HG03045 (cell line): ENCODE measurements at regions not wholly inside any gene's neighbourhood (a gene's known extent, or its start where the extent isn't known, plus 50 kb on each side); places are given as distances from the start of the nearest gene placed in this dataset.
"Not testable (repeated sequence)": the region's sequence is repeated elsewhere in the genome, so short reads cannot be mapped to it uniquely, and the experiment has no call there.

Experiments used
- ATAC-seq: cut with Tn5 transposase; IDR thresholded peaks from one replicate; pipeline ENCODE4 v1.9.1; 2021; ENCODE audit warnings: mild to moderate bottlenecking, moderate library complexity; ENCODE audit not compliant: unreplicated experiment

- no peak for ATAC-seq
Measured at GRCh38 chr3:20316238-20316637, 130.2 kb upstream of the SGO1 start.

- ATAC-seq, result no peak
Measured at GRCh38 chr3:20310629-20311028, 124.6 kb upstream of the SGO1 start.

GRCh38 chr3:20307383-20307782 lies 121.4 kb upstream of the SGO1 start:
- no peak for ATAC-seq

DNA sequence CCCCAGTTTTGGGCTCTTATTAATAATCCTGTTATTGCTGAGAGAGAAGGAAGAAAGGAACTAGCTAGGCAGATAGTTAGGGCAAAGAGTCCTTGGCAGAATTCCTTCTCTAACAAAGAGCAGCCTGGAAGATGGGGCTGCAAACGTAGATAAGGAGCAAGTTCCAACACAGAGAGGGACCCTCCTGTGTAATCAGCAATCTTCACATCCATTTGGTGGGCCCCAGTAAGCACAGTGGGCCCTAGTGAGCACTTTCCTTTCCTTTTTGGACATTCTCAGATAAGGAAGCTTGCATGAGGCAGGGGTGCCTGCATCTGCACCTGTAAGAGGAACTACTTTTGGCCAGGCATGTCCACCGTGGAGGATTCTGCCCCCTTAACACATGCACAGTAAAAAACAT lies 119.6 kb upstream of the SGO1 start:
- ATAC-seq, result no peak

DNA sequence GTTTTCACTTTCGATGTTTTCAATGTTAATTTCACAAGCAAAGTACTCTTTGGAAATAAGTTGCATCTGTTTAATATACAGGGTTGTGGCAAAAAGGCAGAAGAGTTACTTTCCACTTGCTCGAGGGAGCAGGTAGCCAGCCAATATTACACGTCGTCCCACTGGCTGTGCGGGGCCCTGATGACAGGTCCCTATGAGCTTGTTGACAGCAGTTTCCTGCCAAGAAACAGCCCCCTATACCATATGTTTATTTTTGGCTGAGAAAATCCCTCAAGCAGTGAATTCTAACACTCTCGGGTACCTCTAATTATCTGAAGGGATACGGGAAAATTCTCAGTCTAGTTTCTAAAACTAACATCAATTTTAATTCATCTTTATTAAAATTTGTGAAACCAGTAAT lies 116.8 kb upstream of the SGO1 start:
- no peak for ATAC-seq

DNA sequence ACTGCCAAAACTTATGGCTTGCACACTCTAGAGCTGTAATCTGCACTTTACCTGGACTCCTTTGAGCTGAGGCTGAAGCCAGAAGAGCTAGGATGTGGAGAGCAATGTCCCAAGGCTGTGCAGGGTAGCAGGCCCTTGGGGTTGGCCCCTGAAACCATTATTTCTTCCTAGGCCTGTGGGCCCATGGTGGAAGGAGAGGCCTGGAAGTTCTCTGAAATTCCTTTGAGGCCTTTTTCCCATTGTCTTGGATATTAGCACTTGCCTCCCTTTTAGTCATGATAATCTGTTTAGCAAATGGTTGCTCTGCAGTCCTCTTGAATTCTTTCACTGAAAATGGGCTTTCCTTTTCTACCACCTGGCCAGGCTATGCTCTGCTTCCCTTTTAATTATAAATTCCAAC lies 102.0 kb upstream of the SGO1 start:
- ATAC-seq, result no peak

- ATAC-seq, result no peak
Measured at GRCh38 chr3:20280257-20280656, 94.3 kb upstream of the SGO1 start.

DNA sequence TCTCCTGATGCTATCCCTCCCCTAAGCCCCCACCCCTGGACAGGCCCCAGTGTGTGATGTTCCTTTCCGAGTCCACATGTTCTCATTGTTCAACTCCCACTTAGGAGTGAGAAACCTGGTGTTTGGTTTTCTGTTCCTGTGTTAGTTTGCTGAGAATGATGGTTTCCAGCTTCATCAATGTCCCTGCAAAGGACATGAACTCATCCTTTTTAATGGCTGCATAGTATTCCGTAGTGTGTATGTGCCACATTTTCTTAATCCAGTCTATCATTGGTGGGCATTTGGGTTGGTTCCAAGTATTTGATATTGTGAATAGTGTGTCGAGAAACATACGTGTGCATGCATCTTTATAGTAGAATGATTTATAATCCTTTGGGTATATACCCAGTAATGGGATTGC lies 80.0 kb upstream of the SGO1 start:
- not testable (repeated sequence) for ATAC-seq

- ATAC-seq, result no peak
Measured at GRCh38 chr3:20264900-20265567, 79.0 kb upstream of the SGO1 start.

- ATAC-seq, result no peak
Measured at GRCh38 chr3:20258371-20258770, 72.4 kb upstream of the SGO1 start.

- ATAC-seq, result no peak
Measured at GRCh38 chr3:20256144-20256543, 70.1 kb upstream of the SGO1 start.

DNA sequence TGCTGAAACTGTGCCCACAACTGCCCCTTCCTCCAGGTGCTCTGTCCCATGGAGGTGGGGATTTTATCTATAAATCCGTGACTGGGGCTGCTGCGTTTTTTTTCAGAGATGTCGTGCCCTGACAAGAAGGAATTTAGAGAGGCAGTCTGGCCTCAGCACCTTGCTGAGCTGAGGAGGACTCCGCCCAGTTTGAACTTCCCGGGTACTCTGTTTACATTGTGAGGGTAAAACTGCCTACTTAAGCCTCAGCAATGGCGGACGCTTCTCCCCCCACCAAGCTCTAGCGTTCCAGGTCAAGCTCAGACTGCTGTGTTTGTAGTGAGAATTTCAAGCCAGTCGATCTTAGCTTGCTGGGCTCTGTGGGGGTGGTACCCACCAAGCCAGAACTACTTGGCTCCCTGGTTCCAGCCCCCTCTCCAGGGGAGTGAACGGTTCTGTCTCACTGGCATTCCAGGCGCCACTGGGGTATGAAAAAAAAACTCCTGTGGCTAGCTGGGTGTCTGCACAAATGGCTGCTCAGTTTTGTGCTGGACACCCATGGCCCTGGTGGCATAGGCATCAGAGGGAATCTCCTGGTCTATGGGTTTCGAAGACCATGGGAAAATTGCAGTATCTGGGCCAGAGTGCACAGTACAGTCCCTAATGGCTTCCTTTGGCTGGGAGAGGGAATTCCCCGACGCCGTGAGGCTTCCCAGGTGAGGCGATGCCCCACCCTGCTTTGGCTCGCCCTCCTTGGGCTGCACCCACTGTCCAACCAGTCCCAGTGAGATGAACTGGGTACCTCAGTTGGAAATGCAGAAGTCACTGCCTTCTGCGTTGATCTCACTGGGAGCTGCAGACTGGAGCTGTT lies 68.5 kb upstream of the SGO1 start:
- no peak for ATAC-seq

DNA sequence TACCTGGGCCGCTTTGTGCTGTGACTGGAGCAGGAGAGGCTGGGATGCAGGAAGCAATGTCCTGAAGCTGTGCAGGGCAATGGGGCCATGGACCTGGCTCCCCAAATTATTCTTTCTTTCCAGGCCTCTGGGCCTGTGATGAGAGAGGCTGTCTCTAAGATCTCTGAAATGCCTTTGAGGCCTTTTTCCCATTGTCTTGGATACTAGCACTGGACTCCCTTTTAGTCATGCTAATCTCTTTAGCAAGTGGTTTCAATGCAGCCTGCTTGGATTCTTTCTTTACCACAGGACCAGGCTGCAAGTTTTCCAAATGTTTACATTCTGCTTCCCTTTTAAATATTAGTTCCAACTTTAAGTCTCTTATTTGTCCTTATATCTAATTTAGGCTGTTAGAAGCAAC lies 64.8 kb upstream of the SGO1 start:
- ATAC-seq, result no peak

- ATAC-seq, result no peak
Measured at GRCh38 chr3:20250314-20250713, 64.3 kb upstream of the SGO1 start.

DNA sequence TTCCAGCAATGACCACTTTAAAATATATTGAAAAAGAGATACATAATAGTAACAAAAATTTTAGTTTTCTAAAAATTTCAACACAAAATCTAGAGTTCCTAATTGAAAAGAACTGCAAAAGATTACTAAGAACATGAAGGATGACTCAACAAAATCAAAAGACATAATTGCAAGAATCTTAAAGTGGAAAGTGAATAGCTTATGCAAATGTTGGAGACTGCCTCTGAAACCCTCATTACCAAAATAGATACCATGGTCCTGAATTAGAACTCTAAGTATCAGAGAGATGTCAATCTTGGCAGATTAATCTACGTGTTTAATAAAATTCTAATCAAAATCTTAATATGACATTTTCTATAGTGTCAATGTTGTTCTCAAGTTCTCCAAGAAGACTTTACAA lies 60.7 kb upstream of the SGO1 start:
- ATAC-seq, result no peak

DNA sequence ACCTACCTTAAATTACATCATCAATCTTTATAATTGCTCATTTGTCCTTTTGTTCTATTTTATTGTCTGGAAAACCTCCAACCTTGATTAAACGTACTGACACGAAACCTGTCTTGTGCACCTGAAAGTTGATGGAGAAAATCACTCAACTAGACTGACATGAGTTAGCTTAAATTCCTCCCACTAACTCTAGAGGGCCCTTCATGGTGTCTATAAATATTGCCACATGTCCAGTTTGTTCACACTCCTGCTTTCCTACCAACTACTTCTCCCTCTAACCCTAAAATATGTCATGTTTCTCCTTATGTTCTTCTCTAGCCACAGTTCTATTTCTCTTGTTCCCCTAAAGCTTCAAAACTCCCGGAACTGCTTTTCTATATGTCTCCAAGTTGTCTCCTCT lies 59.8 kb upstream of the SGO1 start:
- no peak for ATAC-seq

DNA sequence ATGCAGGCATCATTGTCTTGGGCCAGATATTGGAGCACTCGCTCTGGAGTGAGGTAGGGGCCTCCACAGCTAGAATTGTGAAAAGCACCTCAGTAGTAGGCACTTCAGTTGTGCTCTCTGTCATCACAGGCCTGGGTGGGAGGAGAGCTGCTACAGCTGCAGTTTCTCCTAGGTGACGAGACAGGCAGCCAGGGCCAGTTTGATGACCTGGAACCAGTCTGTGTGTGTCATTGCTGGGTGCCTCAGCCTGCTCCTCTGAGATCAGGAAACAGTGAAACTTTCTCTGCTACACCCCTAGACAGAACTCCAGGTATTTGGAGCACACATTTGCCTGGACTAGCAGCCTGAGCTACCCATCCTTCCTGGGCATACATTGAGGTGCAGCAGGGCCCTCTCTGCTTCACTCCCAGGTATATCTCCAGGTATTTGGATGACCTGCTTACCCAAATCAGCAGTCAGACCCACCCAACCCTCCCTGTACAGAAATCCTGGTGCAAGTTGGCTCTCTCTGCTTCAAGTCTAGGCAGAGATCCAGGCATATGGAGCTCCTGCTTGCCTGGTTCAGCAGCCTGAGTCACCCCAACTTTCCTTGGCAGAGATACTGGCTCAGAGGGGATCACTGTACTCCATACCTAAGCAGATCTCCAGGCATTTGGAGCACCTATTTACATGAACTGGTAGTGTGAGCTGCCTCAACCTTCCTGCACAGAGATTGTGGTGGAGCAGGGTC lies 54.3 kb upstream of the SGO1 start:
- no peak for ATAC-seq

GRCh38 chr3:20238199-20238598 lies 52.2 kb upstream of the SGO1 start:
- ATAC-seq, result not testable (repeated sequence)

- no peak for ATAC-seq
Measured at GRCh38 chr3:20236603-20237002, 50.6 kb upstream of the SGO1 start.
